A549 (cell line): ENCODE measurements at regions not wholly inside any gene's neighbourhood (a gene's known extent, or its start where the extent isn't known, plus 50 kb on each side); places are given as distances from the start of the nearest gene placed in this dataset.

ENCODE experiments used
- ATAC-seq, 2 experiments: fragments of 200-7000 bp in 1 of 2; fragments of >200 bp in 1 of 2; cut with Nextera tagmentation in 1 of 2; cut with Tn5 transposase in 1 of 2; 3 replicates each; pipeline versions ENCODE4 v1.8.0 to v1.9.1; 2018 to 2020; ENCODE audit warnings: mild to moderate bottlenecking in 1 of 2, moderate library complexity in 1 of 2
- CTCF ChIA-PET: fragments of 300-600 bp; sonication (Branson Sonifier 250); formaldehyde crosslinking; extraction: SDS; loops from one replicate; lab custom pipeline; 2021; ENCODE audit warnings: antibody characterized with exemption, inconsistent platforms; lab: Yijun Ruan, JAX
- POLR2A ChIA-PET: fragments of 350-600 bp; formaldehyde crosslinking; extraction: SDS; loops from one replicate; lab custom pipeline; 2021; ENCODE audit warnings: antibody characterized with exemption, inconsistent platforms; lab: Yijun Ruan, JAX
- DNase-seq, 2 experiments: peaks; one replicate each; pipeline versions ENCODE4 v3.0.0 to v3.0.0-alpha.2; 2011 to 2016; ENCODE audit warnings: low read depth in 1 of 2, low spot score in 1 of 2
- FAIRE-seq: peaks from 2 replicates; lab custom pipeline; 2011; peaks lifted over from hg19 to GRCh38; lab: Jason Lieb, UNC
- H3K27ac ChIP-seq, 2 experiments: fragments of >200 bp; sonication (Bioruptor Twin); formaldehyde crosslinking; 3 replicates each; pipeline ENCODE4 v1.5.1; 2016 to 2017
- H3K4me1 ChIP-seq: fragments of >200 bp; sonication (Bioruptor Twin); formaldehyde crosslinking; 3 replicates; pipeline ENCODE4 v1.6.1; 2016
- H3K4me2 ChIP-seq: fragments of >200 bp; sonication (Bioruptor Twin); formaldehyde crosslinking; 3 replicates; pipeline ENCODE4 v1.6.1; 2016
- H3K4me3 ChIP-seq: fragments of >200 bp; sonication (Bioruptor Twin); formaldehyde crosslinking; 3 replicates; pipeline ENCODE4 v1.5.1; 2016
- H3K9me3 ChIP-seq: fragments of >200 bp; sonication (Bioruptor Twin); formaldehyde crosslinking; 3 replicates; pipeline ENCODE4 v1.6.1; 2016
- BHLHE40 ChIP-seq: IDR thresholded peaks from 2 replicates; pipeline ENCODE4 v1.6.1; 2012; ENCODE audit warnings: low read depth, low read length, inconsistent platforms
- CBX2 ChIP-seq: fragments of 200-600 bp; sonication (generic); IDR thresholded peaks from 2 replicates; pipeline ENCODE4 v1.6.1; 2016; ENCODE audit warnings: low read depth, mild to moderate bottlenecking, borderline replicate concordance
- CBX8 ChIP-seq: fragments of 200-600 bp; sonication (generic); IDR thresholded peaks from 2 replicates; pipeline ENCODE4 v1.6.1; 2016
- CEBPB ChIP-seq, 2 experiments: fragments of >200 bp in 1 of 2; sonication (Bioruptor Twin) in 1 of 2; formaldehyde crosslinking in 1 of 2; IDR thresholded peaks; 2 replicates each; pipeline ENCODE4 v1.6.1; 2012 to 2016
- CHD2 ChIP-seq: fragments of 150-350 bp; IDR thresholded peaks from 2 replicates; pipeline ENCODE4 v1.6.1; 2014; ENCODE audit warnings: low read length; ENCODE audit not compliant: partially characterized antibody
- CTCF ChIP-seq: fragments of >200 bp; sonication (Bioruptor Twin); formaldehyde crosslinking; IDR thresholded peaks from 3 replicates; pipeline ENCODE4 v1.5.1; 2016
- E2F6 ChIP-seq: IDR thresholded peaks from 2 replicates; pipeline ENCODE4 v1.6.1; 2012; ENCODE audit warnings: low read depth, borderline replicate concordance
- FOSL2 ChIP-seq, 2 experiments: fragments of 450-650 bp in 1 of 2; fragments of >200 bp in 1 of 2; sonication (Bioruptor Twin) in 1 of 2; formaldehyde crosslinking; IDR thresholded peaks; 2 replicates each; pipeline versions ENCODE4 v1.5.0 to v1.6.1; 2016 to 2020; ENCODE audit warnings: mild to moderate bottlenecking in 1 of 2, moderate library complexity in 1 of 2
- FOXS1 ChIP-seq: fragments of 250-450 bp; sonication (Bioruptor Pico); IDR thresholded peaks from 2 replicates; pipeline ENCODE4 v1.5.0; 2020; ENCODE audit warnings: mild to moderate bottlenecking, moderate library complexity
- HDAC2 ChIP-seq: fragments of 200-600 bp; sonication (generic); IDR thresholded peaks from 2 replicates; pipeline ENCODE4 v1.6.1; 2016
- HEYL ChIP-seq: fragments of 250-450 bp; sonication (Bioruptor Pico); IDR thresholded peaks from 2 replicates; pipeline ENCODE4 v1.8.0; 2021; ENCODE audit warnings: mild to moderate bottlenecking, moderate library complexity
- HOXB13 ChIP-seq: fragments of 250-450 bp; sonication (Bioruptor Pico); IDR thresholded peaks from 2 replicates; pipeline ENCODE4 v1.5.0; 2020; ENCODE audit warnings: low read depth, mild to moderate bottlenecking, moderate library complexity
- HOXB5 ChIP-seq: fragments of 250-450 bp; sonication (Bioruptor Pico); IDR thresholded peaks from 2 replicates; pipeline ENCODE4 v1.5.0; 2020; ENCODE audit warnings: mild to moderate bottlenecking, moderate library complexity
- JUN ChIP-seq, 2 experiments: fragments of >200 bp; sonication (Bioruptor Twin); formaldehyde crosslinking; IDR thresholded peaks; 2 replicates in 1 of 2; 3 replicates in 1 of 2; pipeline ENCODE4 v1.6.1; 2016 to 2017
- JUNB ChIP-seq: fragments of >200 bp; sonication (Bioruptor Twin); formaldehyde crosslinking; IDR thresholded peaks from 2 replicates; pipeline ENCODE4 v1.6.1; 2016
- KDM1A ChIP-seq: fragments of 200-600 bp; sonication (generic); IDR thresholded peaks from 2 replicates; pipeline ENCODE4 v1.6.1; 2016; ENCODE audit warnings: low read depth, mild to moderate bottlenecking
- MYC ChIP-seq: IDR thresholded peaks from 2 replicates; pipeline ENCODE4 v1.6.1; 2012; ENCODE audit warnings: mild to moderate bottlenecking, inconsistent platforms, low read length, improper control_type of control experiment, borderline replicate concordance
- NPAS2 ChIP-seq: fragments of 250-450 bp; sonication (Bioruptor Pico); IDR thresholded peaks from 2 replicates; pipeline ENCODE4 v1.8.0; 2022; ENCODE audit warnings: mild to moderate bottlenecking, moderate library complexity, borderline replicate concordance
- NR3C1 ChIP-seq: fragments of >200 bp; sonication (Bioruptor Twin); formaldehyde crosslinking; IDR thresholded peaks from 3 replicates; pipeline ENCODE4 v1.6.1; 2017
- POLR2A ChIP-seq: IDR thresholded peaks from 2 replicates; pipeline ENCODE4 v1.6.1; 2012; ENCODE audit warnings: mild to moderate bottlenecking, low read length
- POLR2AphosphoS2 ChIP-seq: conservative IDR thresholded peaks from 2 replicates; pipeline ENCODE4 v1.6.1; 2012; ENCODE audit warnings: low read length, improper control_type of control experiment, inconsistent platforms
- RAD21 ChIP-seq, 2 experiments: fragments of >200 bp in 1 of 2; sonication (Bioruptor Twin) in 1 of 2; formaldehyde crosslinking in 1 of 2; IDR thresholded peaks in 1 of 2; conservative IDR thresholded peaks in 1 of 2; 2 replicates in 1 of 2; 3 replicates in 1 of 2; pipeline ENCODE4 v1.6.1; 2012 to 2018; ENCODE audit warnings: inconsistent platforms in 1 of 2
- REST ChIP-seq: fragments of 200-600 bp; sonication (generic); IDR thresholded peaks from 2 replicates; pipeline ENCODE4 v1.6.1; 2016; ENCODE audit warnings: antibody characterized with exemption, mild to moderate bottlenecking, moderate library complexity
- USF2 ChIP-seq: fragments of 450-650 bp; IDR thresholded peaks from 2 replicates; pipeline ENCODE4 v1.6.1; 2014; ENCODE audit warnings: antibody characterized with exemption
- ZNF302 ChIP-seq: fragments of 250-450 bp; sonication (Bioruptor Pico); IDR thresholded peaks from 2 replicates; pipeline ENCODE4 v1.9.0; 2021; ENCODE audit warnings: inconsistent platforms, mild to moderate bottlenecking, moderate library complexity
- ZSCAN20 ChIP-seq: fragments of 250-450 bp; sonication (Bioruptor Pico); IDR thresholded peaks from 2 replicates; pipeline ENCODE4 v1.8.0; 2022; ENCODE audit warnings: mild to moderate bottlenecking, moderate library complexity
- WGBS: methylation state at CpG from one replicate; pipeline ENCODE4 v1.1.6; 2017; ENCODE audit errors: missing lambda C conversion rate; 5-methylcytosine and 5-hydroxymethylcytosine counted together

GRCh38 chr13:104701591-104701990 is 1635.4 kb upstream of the SLC10A2 start (continued):
- no peak for TF ChIP-seq CTCF
- no peak for TF ChIP-seq KDM1A
- no peak for TF ChIP-seq NR3C1

- DNase-seq (no peak), ATAC-seq (no peak), FAIRE-seq (no peak)
- CTCF ChIA-PET: no interaction called here
- no peak overlapping the region for H3K4me3 ChIP-seq
- no peaks in the 10 kb centered on the region for H3K9me3 ChIP-seq
- no peaks in the 10 kb centered on the region for H3K4me1 ChIP-seq
- POLR2A ChIA-PET: no interaction called here
- no peak overlapping the region for H3K4me2 ChIP-seq
- TF ChIP-seq CHD2 (no peak), MYC (no peak), HDAC2 (no peak), FOXS1 (CRISPR knock-in tag) (no peak), USF2 (no peak), RAD21 (conservative IDR thresholded peaks at IDR 0.05 in 1 of 2, IDR thresholded peaks at IDR 0.05 in 1 of 2) (no peak), POLR2A (no peak), ZSCAN20 (CRISPR knock-in tag) (no peak), HOXB13 (CRISPR knock-in tag) (no peak), FOSL2 (IDR thresholded peaks at IDR 0.05) (no peak), FOSL2 (CRISPR knock-in tag; IDR thresholded peaks at IDR 0.05) (no peak), ZNF302 (CRISPR knock-in tag) (no peak), JUNB (no peak), NPAS2 (no peak), BHLHE40 (no peak), JUN (IDR thresholded peaks at IDR 0.05) (no peak), HEYL (CRISPR knock-in tag) (no peak), REST (no peak), CEBPB (IDR thresholded peaks at IDR 0.05) (no peak), POLR2AphosphoS2 (no peak)
- H3K27ac ChIP-seq: no peak overlapping the region
Measured at GRCh38 chr13:104694397-104694796, 1628.2 kb upstream of the SLC10A2 start.

GRCh38 chr13:104693126-104693525 is 1626.9 kb upstream of the SLC10A2 start:
- DNase-seq (no peak), FAIRE-seq (no peak), ATAC-seq (no peak)
- H3K4me2 ChIP-seq: no peak overlapping the region
- H3K27ac ChIP-seq: no peak overlapping the region
- H3K4me1 ChIP-seq: no peaks in the 10 kb centered on the region
- no peaks in the 10 kb centered on the region for H3K9me3 ChIP-seq
- POLR2A ChIA-PET: no interaction called here
- TF ChIP-seq HOXB5 (no peak), POLR2A (no peak), CBX2 (no peak), CBX8 (no peak), E2F6 (no peak)
- TF ChIP-seq, all 56 proteins: peak for 0
- CTCF ChIA-PET: no interaction called here
- no peak overlapping the region for H3K4me3 ChIP-seq
- WGBS: 2% methylated on average over 4 of the region's 4 CpGs
